ENCODE measurements at regions not wholly inside any gene's neighbourhood (a gene's known extent, or its start where the extent isn't known, plus 50 kb on each side); places are given as distances from the start of the nearest gene placed in this dataset.

GRCh38 chr12:5155866-5156265 lies 112.2 kb downstream of the KCNA5 start:
- no peaks in the 10 kb centered on the region for H3K36me3 ChIP-seq (ENCODE audit: control insufficient read depth in 2 of 2, extremely low read depth in 1 of 2, insufficient read depth in 1 of 2, low read length in 1 of 2)
- H3K4me3 ChIP-seq (ENCODE audit: control insufficient read depth in 1 of 2, extremely low read depth in 1 of 2, low read length in 1 of 2): no peak overlapping the region
- Mint-ChIP-seq H3K27me3 (peaks cover 16 to 28% of the 10 kb centered on the region in 2 donors), H3K9me3 (no peaks in the 10 kb centered on the region), H3K4me1 (no peaks in the 10 kb centered on the region), H3K4me3 (no peak overlapping the region), H3K27ac (no peak overlapping the region), H3K36me3 (no peaks in the 10 kb centered on the region)
- ChIA-PET CTCF (no interaction called here), POLR2A (no interaction called here)
- no peaks in the 10 kb centered on the region for H3K4me1 ChIP-seq (ENCODE audit: control insufficient read depth in 1 of 2, extremely low read depth in 1 of 2, insufficient read depth in 2 of 2, low read length in 2 of 2)
- no peaks in the 10 kb centered on the region for H3K9me3 ChIP-seq
- H3K27me3 ChIP-seq (replicated peaks in 1 of 2; ENCODE audit: control insufficient read depth in 2 of 2, extremely low read depth in 1 of 2, insufficient read depth in 2 of 2, low read length in 1 of 2): peaks cover 0 to 26% of the 10 kb centered on the region in 2 experiments
- no peak for DNase-seq
- no peak overlapping the region for H3K27ac ChIP-seq (ENCODE audit: low read length)
- no peak for ATAC-seq (replicated peaks in 1 of 4)
- 76% methylated on average over 5 of the region's 9 CpGs for WGBS (ENCODE audit: insufficient coverage)

DNA sequence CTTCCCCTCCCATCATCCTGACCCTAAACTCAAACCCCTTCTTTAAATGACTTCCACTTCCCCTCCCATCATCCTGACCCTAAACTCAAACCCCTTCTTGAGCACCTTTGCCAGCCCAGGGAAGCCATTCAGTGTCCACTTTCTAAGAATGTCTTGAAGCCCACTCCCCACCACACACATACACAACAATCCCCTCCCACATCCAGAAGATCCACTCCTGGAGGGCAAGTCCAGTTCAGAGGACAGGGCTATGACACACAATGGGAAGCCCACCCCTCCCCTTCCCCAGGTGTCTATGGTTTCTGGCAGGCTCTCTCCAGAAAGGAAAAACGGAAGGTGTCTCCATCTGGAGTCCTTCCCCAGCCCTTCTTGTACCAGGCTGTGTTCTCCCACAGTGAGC lies 117.1 kb downstream of the KCNA5 start:
- Mint-ChIP-seq H3K27ac (no peak overlapping the region), H3K27me3 (peaks cover 4 to 22% of the 10 kb centered on the region in 2 donors), H3K9me3 (no peaks in the 10 kb centered on the region), H3K36me3 (no peaks in the 10 kb centered on the region), H3K4me1 (no peaks in the 10 kb centered on the region), H3K4me3 (no peak overlapping the region)
- no CpG with 5 or more reads among the region's 1 CpG for WGBS (ENCODE audit: insufficient coverage)
- Histone ChIP-seq H3K27ac (ENCODE audit: low read length) (no peak overlapping the region), H3K27me3 (replicated peaks in 1 of 2; ENCODE audit: control insufficient read depth in 2 of 2, extremely low read depth in 1 of 2, insufficient read depth in 2 of 2, low read length in 1 of 2) (peaks cover 0 to 14% of the 10 kb centered on the region in 2 experiments), H3K4me1 (ENCODE audit: control insufficient read depth in 1 of 2, extremely low read depth in 1 of 2, insufficient read depth in 2 of 2, low read length in 2 of 2) (no peaks in the 10 kb centered on the region), H3K9me3 (no peaks in the 10 kb centered on the region), H3K36me3 (ENCODE audit: control insufficient read depth in 2 of 2, extremely low read depth in 1 of 2, insufficient read depth in 1 of 2, low read length in 1 of 2) (no peaks in the 10 kb centered on the region), H3K4me3 (ENCODE audit: control insufficient read depth in 1 of 2, extremely low read depth in 1 of 2, low read length in 1 of 2) (no peak overlapping the region)
- ChIA-PET CTCF (no interaction called here), POLR2A (no interaction called here)
- no peak for ATAC-seq (replicated peaks in 1 of 4)
- DNase-seq: no peak

GRCh38 chr12:5163661-5164060 lies 120.0 kb downstream of the KCNA5 start:
- Mint-ChIP-seq H3K4me1 (no peaks in the 10 kb centered on the region), H3K4me3 (no peak overlapping the region)

GRCh38 chr12:5165296-5165970 lies 121.8 kb downstream of the KCNA5 start:
- H3K27me3 Mint-ChIP-seq: peaks cover 4 to 34% of the 10 kb centered on the region in 2 donors
- Histone ChIP-seq H3K9me3 (no peaks in the 10 kb centered on the region), H3K36me3 (ENCODE audit: control insufficient read depth in 2 of 2, extremely low read depth in 1 of 2, insufficient read depth in 1 of 2, low read length in 1 of 2) (no peaks in the 10 kb centered on the region), H3K4me1 (ENCODE audit: control insufficient read depth in 1 of 2, extremely low read depth in 1 of 2, insufficient read depth in 2 of 2, low read length in 2 of 2) (no peaks in the 10 kb centered on the region), H3K27me3 (replicated peaks in 1 of 2; ENCODE audit: control insufficient read depth in 2 of 2, extremely low read depth in 1 of 2, insufficient read depth in 2 of 2, low read length in 1 of 2) (peaks cover 0 to 4% of the 10 kb centered on the region in 2 experiments), H3K27ac (ENCODE audit: low read length) (no peak overlapping the region), H3K4me3 (ENCODE audit: control insufficient read depth in 1 of 2, extremely low read depth in 1 of 2, low read length in 1 of 2) (no peak overlapping the region)
- no peaks in the 10 kb centered on the region for H3K36me3 Mint-ChIP-seq
- no peaks in the 10 kb centered on the region for H3K9me3 Mint-ChIP-seq
- CTCF ChIA-PET: no interaction called here
- WGBS (ENCODE audit: insufficient coverage): 83% methylated on average over 4 of the region's 5 CpGs
- POLR2A ChIA-PET: no interaction called here
- DNase-seq: no peak
- H3K4me1 Mint-ChIP-seq: no peaks in the 10 kb centered on the region
- H3K4me3 Mint-ChIP-seq: no peak overlapping the region
- no peak for ATAC-seq (replicated peaks in 1 of 4)
- H3K27ac Mint-ChIP-seq: no peak overlapping the region

More at GRCh38 chr12:5163661-5164060, 120.0 kb downstream of the KCNA5 start:
- Histone ChIP-seq H3K4me1 (ENCODE audit: control insufficient read depth in 1 of 2, extremely low read depth in 1 of 2, insufficient read depth in 2 of 2, low read length in 2 of 2) (no peaks in the 10 kb centered on the region), H3K27ac (ENCODE audit: low read length) (no peak overlapping the region), H3K9me3 (no peaks in the 10 kb centered on the region), H3K4me3 (ENCODE audit: control insufficient read depth in 1 of 2, extremely low read depth in 1 of 2, low read length in 1 of 2) (no peak overlapping the region), H3K36me3 (ENCODE audit: control insufficient read depth in 2 of 2, extremely low read depth in 1 of 2, insufficient read depth in 1 of 2, low read length in 1 of 2) (no peaks in the 10 kb centered on the region), H3K27me3 (replicated peaks in 1 of 2; ENCODE audit: control insufficient read depth in 2 of 2, extremely low read depth in 1 of 2, insufficient read depth in 2 of 2, low read length in 1 of 2) (peaks cover 0 to 4% of the 10 kb centered on the region in 2 experiments)
- no peaks in the 10 kb centered on the region for H3K36me3 Mint-ChIP-seq
- POLR2A ChIA-PET: no interaction called here
- H3K9me3 Mint-ChIP-seq: no peaks in the 10 kb centered on the region
- H3K27ac Mint-ChIP-seq: no peak overlapping the region
- ATAC-seq (replicated peaks in 1 of 4): no peak
- CTCF ChIA-PET: no interaction called here
- no peak for DNase-seq
- peaks cover 4 to 28% of the 10 kb centered on the region in 2 donors for H3K27me3 Mint-ChIP-seq
- WGBS (ENCODE audit: insufficient coverage): no CpG with 5 or more reads among the region's 3 CpGs

DNA sequence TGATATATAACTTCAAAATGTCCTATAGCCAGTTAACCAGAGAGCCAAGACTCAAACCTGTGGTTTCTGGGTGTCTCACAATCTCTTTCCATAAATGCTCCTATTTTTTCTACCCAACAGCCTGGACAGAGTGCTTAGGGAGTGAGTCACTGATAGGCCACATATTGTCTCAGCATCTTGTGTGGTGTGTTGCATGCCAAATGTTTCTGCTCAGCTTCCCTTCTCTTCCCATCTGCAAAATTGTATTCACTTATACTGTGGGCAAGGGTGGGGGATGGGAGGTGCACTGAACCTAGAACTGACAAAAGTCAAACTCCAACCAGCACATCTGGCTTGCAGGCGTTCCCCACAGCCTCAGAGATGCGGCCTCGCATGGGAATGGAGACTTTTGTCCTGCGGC lies 123.3 kb downstream of the KCNA5 start:
- peaks cover 2 to 25% of the 10 kb centered on the region in 2 donors for H3K27me3 Mint-ChIP-seq
- H3K9me3 ChIP-seq: no peaks in the 10 kb centered on the region
- no peaks in the 10 kb centered on the region for H3K4me1 ChIP-seq (ENCODE audit: control insufficient read depth in 1 of 2, extremely low read depth in 1 of 2, insufficient read depth in 2 of 2, low read length in 2 of 2)
- no peak overlapping the region for H3K4me3 ChIP-seq (ENCODE audit: control insufficient read depth in 1 of 2, extremely low read depth in 1 of 2, low read length in 1 of 2)
- CTCF ChIA-PET: no interaction called here
- POLR2A ChIA-PET: no interaction called here
- H3K9me3 Mint-ChIP-seq: no peaks in the 10 kb centered on the region
- WGBS (ENCODE audit: insufficient coverage): 83% methylated on average over 4 of the region's 4 CpGs
- H3K36me3 ChIP-seq (ENCODE audit: control insufficient read depth in 2 of 2, extremely low read depth in 1 of 2, insufficient read depth in 1 of 2, low read length in 1 of 2): no peaks in the 10 kb centered on the region
- H3K27ac ChIP-seq (ENCODE audit: low read length): no peak overlapping the region
- H3K4me1 Mint-ChIP-seq: no peaks in the 10 kb centered on the region
- no peak overlapping the region for H3K4me3 Mint-ChIP-seq
- H3K36me3 Mint-ChIP-seq: no peaks in the 10 kb centered on the region
- DNase-seq (no peak), ATAC-seq (replicated peaks in 1 of 4) (no peak)
- no peak overlapping the region for H3K27ac Mint-ChIP-seq
- H3K27me3 ChIP-seq (replicated peaks in 1 of 2; ENCODE audit: control insufficient read depth in 2 of 2, extremely low read depth in 1 of 2, insufficient read depth in 2 of 2, low read length in 1 of 2): peaks cover 0 to 5% of the 10 kb centered on the region in 2 experiments

- ChIA-PET CTCF (no interaction called here), POLR2A (no interaction called here)
- peaks cover 2 to 22% of the 10 kb centered on the region in 2 donors for H3K27me3 Mint-ChIP-seq
- DNase-seq (no peak), ATAC-seq (replicated peaks in 1 of 4) (no peak)
- no peaks in the 10 kb centered on the region for H3K9me3 ChIP-seq
- H3K27ac ChIP-seq (ENCODE audit: low read length): no peak overlapping the region
- H3K27me3 ChIP-seq (replicated peaks in 1 of 2; ENCODE audit: control insufficient read depth in 2 of 2, extremely low read depth in 1 of 2, insufficient read depth in 2 of 2, low read length in 1 of 2): peaks cover 0 to 11% of the 10 kb centered on the region in 2 experiments
- H3K4me3 ChIP-seq (ENCODE audit: control insufficient read depth in 1 of 2, extremely low read depth in 1 of 2, low read length in 1 of 2): no peak overlapping the region
- 97% methylated on average over 4 of the region's 5 CpGs for WGBS (ENCODE audit: insufficient coverage)
- no peaks in the 10 kb centered on the region for H3K4me1 ChIP-seq (ENCODE audit: control insufficient read depth in 1 of 2, extremely low read depth in 1 of 2, insufficient read depth in 2 of 2, low read length in 2 of 2)
- no peaks in the 10 kb centered on the region for H3K9me3 Mint-ChIP-seq
- H3K36me3 Mint-ChIP-seq: no peaks in the 10 kb centered on the region
- H3K36me3 ChIP-seq (ENCODE audit: control insufficient read depth in 2 of 2, extremely low read depth in 1 of 2, insufficient read depth in 1 of 2, low read length in 1 of 2): no peaks in the 10 kb centered on the region
- H3K4me3 Mint-ChIP-seq: no peak overlapping the region
- no peaks in the 10 kb centered on the region for H3K4me1 Mint-ChIP-seq
- H3K27ac Mint-ChIP-seq: no peak overlapping the region
Observed at GRCh38 chr12:5168148-5168547, 124.5 kb downstream of the KCNA5 start.

DNA sequence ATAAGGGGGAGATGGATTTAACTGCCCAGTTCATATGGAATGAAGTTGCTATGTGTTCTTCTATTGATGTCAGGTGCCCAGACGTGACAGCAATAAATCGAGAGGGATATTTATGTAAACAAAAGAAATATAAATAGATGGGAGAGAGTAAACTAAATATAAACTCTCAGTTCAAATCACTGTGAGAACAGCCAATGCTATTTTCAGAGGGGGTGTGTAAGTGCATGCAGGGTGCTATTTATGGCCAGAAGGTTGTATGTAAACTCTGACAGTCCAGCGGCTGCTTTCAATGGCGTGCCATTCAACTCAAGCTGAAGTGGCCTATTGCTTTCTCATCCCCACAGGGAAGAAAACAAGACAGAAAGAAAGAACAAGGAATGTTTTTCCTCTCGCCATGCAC lies 127.2 kb downstream of the KCNA5 start:
- ChIA-PET POLR2A (no interaction called here), CTCF (no interaction called here)
- H3K27ac ChIP-seq (ENCODE audit: low read length): no peak overlapping the region
- no peaks in the 10 kb centered on the region for H3K4me1 ChIP-seq (ENCODE audit: control insufficient read depth in 1 of 2, extremely low read depth in 1 of 2, insufficient read depth in 2 of 2, low read length in 2 of 2)
- peaks cover 3 to 23% of the 10 kb centered on the region in 2 donors for H3K27me3 Mint-ChIP-seq
- H3K4me3 Mint-ChIP-seq: no peak overlapping the region
- no peak overlapping the region for H3K4me3 ChIP-seq (ENCODE audit: control insufficient read depth in 1 of 2, extremely low read depth in 1 of 2, low read length in 1 of 2)
- DNase-seq (no peak), ATAC-seq (replicated peaks in 1 of 4) (no peak)
- no CpG with 5 or more reads among the region's 5 CpGs for WGBS (ENCODE audit: insufficient coverage)
- H3K36me3 Mint-ChIP-seq: no peaks in the 10 kb centered on the region
- H3K9me3 Mint-ChIP-seq: peaks cover 0 to 1% (median 1%) of the 10 kb centered on the region in 3 donors
- no peaks in the 10 kb centered on the region for H3K36me3 ChIP-seq (ENCODE audit: control insufficient read depth in 2 of 2, extremely low read depth in 1 of 2, insufficient read depth in 1 of 2, low read length in 1 of 2)
- no peak overlapping the region for H3K27ac Mint-ChIP-seq
- H3K4me1 Mint-ChIP-seq: no peaks in the 10 kb centered on the region
- peaks cover 0 to 11% of the 10 kb centered on the region in 2 experiments for H3K27me3 ChIP-seq (replicated peaks in 1 of 2; ENCODE audit: control insufficient read depth in 2 of 2, extremely low read depth in 1 of 2, insufficient read depth in 2 of 2, low read length in 1 of 2)
- H3K9me3 ChIP-seq: no peaks in the 10 kb centered on the region
